ENCODE measurements at regions not wholly inside any gene's neighbourhood (a gene's known extent, or its start where the extent isn't known, plus 50 kb on each side); places are given as distances from the start of the nearest gene placed in this dataset.

DNA sequence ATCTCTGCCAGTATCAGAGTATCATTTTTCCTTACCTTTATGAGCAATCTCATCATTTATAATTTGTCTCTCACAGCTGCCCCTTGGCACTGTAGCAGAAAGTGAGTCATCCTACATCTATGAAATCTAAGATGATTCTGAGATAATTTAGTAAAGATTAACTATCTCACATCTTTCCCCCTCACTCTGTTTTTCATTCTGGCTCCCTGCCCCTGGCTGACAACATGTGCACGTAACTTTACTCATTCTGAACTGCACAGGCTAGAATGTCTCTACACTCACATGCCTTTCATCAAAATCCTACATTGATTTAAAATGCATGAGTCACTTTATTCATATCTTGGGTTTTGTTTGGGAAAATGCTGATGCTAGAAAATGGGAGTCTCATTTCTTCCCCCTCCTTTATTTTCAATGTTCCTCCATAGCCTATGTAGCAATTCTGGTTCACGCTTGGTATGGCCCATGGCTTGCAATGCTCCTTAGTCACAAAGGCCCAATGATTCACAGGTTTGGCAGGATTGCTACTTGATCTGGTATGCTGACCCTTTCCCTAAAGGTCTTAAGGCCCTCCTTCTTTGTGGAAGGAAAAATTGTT lies 838.5 kb downstream of the TUSC7 start:
- in situ Hi-C loops (cut with HindIII; ENCODE audit: low sequenced_read_pairs) = no loop called here
- TF ChIP-seq, protein P1, sequence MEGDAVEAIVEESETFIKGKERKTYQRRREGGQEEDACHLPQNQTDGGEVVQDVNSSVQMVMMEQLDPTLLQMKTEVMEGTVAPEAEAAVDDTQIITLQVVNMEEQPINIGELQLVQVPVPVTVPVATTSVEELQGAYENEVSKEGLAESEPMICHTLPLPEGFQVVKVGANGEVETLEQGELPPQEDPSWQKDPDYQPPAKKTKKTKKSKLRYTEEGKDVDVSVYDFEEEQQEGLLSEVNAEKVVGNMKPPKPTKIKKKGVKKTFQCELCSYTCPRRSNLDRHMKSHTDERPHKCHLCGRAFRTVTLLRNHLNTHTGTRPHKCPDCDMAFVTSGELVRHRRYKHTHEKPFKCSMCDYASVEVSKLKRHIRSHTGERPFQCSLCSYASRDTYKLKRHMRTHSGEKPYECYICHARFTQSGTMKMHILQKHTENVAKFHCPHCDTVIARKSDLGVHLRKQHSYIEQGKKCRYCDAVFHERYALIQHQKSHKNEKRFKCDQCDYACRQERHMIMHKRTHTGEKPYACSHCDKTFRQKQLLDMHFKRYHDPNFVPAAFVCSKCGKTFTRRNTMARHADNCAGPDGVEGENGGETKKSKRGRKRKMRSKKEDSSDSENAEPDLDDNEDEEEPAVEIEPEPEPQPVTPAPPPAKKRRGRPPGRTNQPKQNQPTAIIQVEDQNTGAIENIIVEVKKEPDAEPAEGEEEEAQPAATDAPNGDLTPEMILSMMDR (IDR thresholded peaks at IDR 0.05; ENCODE audit: low read depth, low read length) = no peak
- peak; percentile 56 for DNase-seq (ENCODE audit: low read depth, low spot score)
- H3K4me3 ChIP-seq (ENCODE audit: low read depth, low read length) = no peak overlapping the region

DNA sequence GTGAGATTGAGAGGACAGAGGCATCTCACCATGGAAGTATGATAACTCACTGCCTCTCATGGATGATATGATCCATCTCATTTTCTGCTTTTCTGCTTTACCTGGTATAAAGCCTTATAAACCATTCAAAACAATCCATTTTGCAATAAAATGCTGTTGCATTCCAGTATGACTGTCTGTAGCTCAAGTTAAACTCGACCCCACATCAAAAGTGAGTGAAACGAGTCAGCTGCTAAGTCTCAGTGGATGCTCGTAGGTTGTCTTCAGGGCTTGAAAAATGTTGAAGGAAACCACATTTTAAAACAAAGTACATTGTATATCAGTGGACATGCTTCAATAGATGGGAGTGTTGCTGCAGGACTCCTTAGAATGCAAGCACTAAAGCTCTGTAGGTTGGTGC lies 839.0 kb downstream of the TUSC7 start:
- TF ChIP-seq, protein P1 (IDR thresholded peaks at IDR 0.05; ENCODE audit: low read depth, low read length) = no peak
- H3K4me3 ChIP-seq (ENCODE audit: low read depth, low read length) = no peak overlapping the region
- in situ Hi-C loops (cut with HindIII; ENCODE audit: low sequenced_read_pairs) = no loop called here
- no peak for DNase-seq (ENCODE audit: low read depth, low spot score)

DNA sequence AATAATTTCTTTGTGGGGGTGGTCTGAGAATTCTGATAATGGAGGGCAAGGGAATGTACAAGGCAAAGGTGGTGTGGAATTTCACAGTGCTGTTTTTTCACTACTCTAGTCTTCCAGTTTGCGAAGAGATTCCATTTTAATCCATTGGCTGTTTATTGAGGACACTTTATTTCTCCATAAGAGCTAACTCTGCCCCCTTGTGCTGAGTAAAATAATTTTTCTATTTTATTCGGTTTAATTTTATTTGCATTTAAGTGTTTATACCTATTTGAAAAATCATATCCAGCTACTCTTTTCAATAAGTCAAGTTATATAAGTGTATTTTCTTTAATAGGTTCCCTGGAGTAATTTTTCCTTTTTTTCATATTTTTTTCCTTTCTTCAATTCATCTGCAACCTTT lies 840.1 kb downstream of the TUSC7 start:
- no peak for DNase-seq (ENCODE audit: low read depth, low spot score)
- TF ChIP-seq, protein P1 (IDR thresholded peaks at IDR 0.05; ENCODE audit: low read depth, low read length) = peak; percentile 16
- no peak overlapping the region for H3K4me3 ChIP-seq (ENCODE audit: low read depth, low read length)
- in situ Hi-C loops (cut with HindIII; ENCODE audit: low sequenced_read_pairs) = no loop called here

DNA sequence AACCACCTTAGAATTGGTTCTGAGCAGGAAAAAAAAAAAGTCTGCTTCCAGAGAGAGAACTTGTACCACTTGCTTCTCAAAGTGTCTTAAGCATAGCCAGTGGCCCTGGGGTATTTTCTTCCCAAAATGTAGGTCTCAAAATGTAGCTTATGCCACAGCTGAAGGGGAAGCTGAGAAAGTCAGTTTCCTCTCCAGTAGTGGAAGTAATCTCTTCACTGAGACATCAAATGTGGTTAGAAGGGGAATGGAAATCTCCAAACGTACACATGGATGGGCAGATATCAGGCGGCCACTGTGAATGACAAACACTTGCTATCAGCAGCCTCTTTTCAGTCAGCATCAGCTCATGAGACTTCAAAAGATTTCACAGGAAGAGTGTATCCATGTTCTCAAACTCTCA lies 841.2 kb downstream of the TUSC7 start:
- TF ChIP-seq, protein P1 (IDR thresholded peaks at IDR 0.05; ENCODE audit: low read depth, low read length) = no peak
- no peak for DNase-seq (ENCODE audit: low read depth, low spot score)
- no peak overlapping the region for H3K4me3 ChIP-seq (ENCODE audit: low read depth, low read length)
- in situ Hi-C loops (cut with HindIII; ENCODE audit: low sequenced_read_pairs) = no loop called here

DNA sequence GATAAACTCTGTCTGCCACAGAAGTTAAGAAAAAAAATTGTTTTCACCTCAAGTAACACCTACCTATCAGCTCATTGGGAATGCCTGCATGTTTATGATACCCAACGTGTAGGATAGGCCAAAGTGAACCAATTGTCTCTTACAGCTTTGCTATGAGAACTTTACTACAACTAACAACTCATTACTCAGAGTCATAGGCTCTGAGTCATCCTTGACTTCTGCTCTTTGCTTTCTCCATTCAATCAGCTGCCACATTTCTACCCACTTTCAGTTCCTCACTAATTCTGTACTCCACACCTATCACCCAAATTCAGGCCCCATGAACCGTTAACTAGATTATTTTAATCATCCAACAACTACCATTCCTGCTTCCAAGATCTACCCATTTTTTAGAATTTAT lies 843.9 kb downstream of the TUSC7 start:
- TF ChIP-seq, protein P1 (IDR thresholded peaks at IDR 0.05; ENCODE audit: low read depth, low read length) = no peak
- no peak overlapping the region for H3K4me3 ChIP-seq (ENCODE audit: low read depth, low read length)
- peak; percentile 13 for DNase-seq (ENCODE audit: low read depth, low spot score)
- in situ Hi-C loops (cut with HindIII; ENCODE audit: low sequenced_read_pairs) = no loop called here

DNA sequence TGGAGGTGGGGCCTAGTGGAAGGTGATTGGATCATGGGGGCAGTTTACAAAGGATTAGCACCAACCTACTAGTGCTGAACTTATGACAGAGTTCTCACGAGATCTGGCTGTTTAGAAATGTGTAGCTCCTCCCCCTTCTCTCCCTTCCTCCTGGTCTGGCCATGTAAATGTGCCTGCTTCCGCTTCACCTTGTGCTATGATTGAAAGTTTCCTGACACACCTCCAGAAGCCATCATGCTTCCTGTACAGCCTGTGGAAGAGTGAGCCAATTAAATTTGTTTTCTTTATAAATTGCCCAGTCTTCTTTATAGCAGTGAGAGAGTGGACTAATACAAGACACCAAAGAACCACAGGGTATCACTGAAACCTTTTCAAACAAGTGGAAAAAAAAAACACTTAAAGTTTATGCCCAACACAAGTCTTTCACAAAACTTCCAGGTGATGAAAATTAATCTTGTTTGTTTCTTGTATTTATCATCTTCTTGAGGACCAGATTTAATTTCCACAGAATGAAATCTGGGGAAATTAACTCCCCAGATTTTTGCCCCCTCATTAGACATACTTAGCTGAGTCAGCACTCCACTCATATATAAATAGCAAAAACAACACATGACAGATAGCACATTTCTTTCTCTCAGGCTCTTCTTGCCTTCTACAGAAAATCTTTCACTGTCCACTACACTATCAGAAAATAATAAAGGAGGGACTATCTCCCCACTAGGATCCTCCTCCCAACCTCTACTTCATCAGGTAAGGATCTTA lies 847.2 kb downstream of the TUSC7 start:
- DNase-seq (ENCODE audit: low read depth, low spot score) = no peak
- in situ Hi-C loops (cut with HindIII; ENCODE audit: low sequenced_read_pairs) = no loop called here
- TF ChIP-seq, protein P1 (IDR thresholded peaks at IDR 0.05; ENCODE audit: low read depth, low read length) = no peak
- H3K4me3 ChIP-seq (ENCODE audit: low read depth, low read length) = no peak overlapping the region

Data from astrocyte of the spinal cord (primary cell).